ENCODE measurements at regions not wholly inside any gene's neighbourhood (a gene's known extent, or its start where the extent isn't known, plus 50 kb on each side); places are given as distances from the start of the nearest gene placed in this dataset.

DNA sequence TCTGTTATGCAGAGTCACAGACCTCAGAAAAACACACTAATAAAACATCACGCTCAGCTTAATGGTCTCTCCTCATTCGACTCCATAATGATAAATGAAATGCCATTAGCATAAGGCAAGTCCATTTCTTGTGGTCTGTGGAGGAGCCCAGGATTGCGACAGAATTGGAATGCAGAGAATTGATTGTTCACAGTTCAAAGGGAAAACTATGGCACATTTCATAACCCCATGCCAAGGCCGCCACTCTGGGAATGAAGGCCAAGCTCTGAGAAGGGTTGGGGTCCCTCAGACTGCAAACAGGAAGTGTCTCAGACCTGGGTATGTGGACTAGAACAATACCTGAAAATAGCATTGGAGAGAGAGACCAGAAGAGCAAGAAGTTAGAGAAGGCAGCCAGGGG, 398.9 kb downstream of the ADRA2A start:
- TF ChIP-seq, protein P1, sequence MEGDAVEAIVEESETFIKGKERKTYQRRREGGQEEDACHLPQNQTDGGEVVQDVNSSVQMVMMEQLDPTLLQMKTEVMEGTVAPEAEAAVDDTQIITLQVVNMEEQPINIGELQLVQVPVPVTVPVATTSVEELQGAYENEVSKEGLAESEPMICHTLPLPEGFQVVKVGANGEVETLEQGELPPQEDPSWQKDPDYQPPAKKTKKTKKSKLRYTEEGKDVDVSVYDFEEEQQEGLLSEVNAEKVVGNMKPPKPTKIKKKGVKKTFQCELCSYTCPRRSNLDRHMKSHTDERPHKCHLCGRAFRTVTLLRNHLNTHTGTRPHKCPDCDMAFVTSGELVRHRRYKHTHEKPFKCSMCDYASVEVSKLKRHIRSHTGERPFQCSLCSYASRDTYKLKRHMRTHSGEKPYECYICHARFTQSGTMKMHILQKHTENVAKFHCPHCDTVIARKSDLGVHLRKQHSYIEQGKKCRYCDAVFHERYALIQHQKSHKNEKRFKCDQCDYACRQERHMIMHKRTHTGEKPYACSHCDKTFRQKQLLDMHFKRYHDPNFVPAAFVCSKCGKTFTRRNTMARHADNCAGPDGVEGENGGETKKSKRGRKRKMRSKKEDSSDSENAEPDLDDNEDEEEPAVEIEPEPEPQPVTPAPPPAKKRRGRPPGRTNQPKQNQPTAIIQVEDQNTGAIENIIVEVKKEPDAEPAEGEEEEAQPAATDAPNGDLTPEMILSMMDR (IDR thresholded peaks at IDR 0.05) = no peak

DNA sequence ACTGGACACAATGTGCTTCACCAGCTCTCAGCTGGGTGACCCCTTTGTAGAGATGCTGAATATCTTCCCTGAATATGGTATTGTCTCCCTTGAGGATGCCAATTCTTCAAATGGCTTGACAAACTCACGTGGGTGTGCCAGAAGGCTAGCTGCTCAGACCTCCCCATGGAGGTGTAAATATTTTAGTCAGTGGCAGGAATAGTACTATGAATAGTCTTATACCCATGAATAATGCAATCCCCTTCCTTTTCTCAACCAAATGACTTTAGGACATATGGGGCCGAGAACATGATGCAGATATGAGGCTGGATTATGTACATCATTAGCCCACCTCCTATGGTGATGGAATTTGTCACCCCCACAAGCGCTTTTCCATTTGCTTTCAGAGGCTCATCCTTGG, 401.8 kb downstream of the ADRA2A start:
- TF ChIP-seq, protein P1 (IDR thresholded peaks at IDR 0.05) = no peak

DNA sequence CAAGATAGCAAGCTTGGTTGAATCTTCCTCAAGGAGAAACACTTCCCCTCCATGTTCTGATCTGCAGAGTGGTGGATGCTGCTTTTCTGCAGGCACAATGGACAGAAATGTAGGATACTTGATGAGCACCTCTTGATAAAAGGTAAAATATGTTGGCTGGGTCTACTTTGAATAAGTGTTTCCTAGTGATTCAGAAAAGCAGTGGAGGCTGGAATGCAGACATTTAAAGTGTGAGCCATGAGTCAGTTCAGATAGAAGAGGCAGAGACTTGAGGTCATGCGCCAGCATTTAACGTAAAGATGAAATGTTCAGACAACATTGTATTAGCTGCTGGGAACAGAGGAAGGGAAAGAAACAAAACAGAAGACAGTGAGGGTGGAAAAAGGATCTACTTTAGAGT, 403.1 kb downstream of the ADRA2A start:
- TF ChIP-seq, protein P1 (IDR thresholded peaks at IDR 0.05) = no peak

DNA sequence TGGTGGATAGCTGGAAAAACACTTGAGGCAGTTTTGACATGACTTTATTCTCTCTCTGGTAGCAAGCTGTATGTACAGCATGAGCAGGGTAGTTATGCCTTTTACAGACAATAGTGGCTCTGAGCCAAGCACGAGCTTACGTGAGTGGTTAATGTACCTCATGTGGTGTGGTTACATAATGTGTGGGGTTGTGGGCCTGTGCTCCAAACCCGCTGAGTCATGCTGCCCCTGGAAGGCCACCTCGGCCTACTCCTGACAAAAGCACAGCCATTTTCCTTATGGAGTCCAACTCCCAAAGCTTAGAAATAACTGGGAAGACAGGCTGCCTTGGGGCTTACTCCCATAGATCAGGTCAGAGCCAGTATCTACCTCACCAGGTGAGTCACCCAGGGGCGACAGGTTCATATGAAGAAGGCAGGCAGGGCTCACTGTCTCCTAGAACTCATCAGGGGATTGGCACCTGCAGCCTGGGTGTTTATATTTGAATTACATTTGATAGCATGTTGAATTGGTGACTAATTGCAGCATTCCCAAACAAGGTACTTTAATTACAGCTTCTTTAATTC, 404.5 kb downstream of the ADRA2A start:
- TF ChIP-seq, protein P1 (IDR thresholded peaks at IDR 0.05) = no peak

DNA sequence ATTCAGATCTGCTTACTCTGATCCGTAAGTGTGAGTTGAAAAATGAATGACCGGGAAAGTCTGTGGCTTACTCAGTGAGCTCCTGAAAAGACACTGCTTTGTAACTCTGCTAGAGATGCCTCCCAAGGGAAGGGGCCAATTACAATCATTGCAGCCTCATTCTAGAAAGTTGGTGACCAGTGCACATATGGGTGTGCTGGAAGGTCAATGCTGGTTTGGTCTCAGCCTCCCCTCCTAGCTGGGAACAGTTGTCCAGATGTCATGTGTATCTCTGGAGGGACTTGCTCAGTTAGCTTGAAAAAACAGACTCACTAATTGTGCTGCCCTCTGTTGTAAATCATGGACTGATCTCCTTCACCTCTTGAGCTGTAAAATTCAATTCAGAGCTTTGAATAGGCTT, 405.0 kb downstream of the ADRA2A start:
- TF ChIP-seq, protein P1 (IDR thresholded peaks at IDR 0.05) = no peak

DNA sequence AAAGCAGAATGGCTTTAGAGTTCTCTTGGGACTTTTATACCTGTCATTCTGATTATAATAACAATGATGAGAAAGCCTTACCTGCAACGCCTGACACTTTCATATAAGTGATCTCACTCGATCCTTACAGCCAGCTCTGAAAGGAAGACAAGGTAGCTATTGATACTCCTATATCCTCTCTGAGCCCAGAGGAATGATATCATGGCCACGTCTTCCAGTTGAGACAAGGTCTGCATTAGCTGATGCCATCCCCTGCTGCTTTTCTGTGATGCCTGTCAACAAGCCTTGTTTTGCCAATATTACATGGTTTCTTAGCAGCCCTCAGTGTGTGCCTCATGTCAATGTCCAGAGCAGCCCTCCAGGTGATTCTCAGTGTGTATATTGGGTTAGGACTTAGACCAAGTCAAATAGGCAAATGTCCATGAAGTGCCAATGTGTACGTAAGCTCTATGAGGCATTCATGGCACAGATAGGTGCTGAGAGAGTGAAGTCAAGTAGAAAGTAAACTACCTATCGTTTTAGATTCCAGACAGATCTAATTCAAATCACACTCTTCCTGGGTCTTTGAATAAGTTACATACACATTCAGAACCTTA, 405.9 kb downstream of the ADRA2A start:
- TF ChIP-seq, protein P1 (IDR thresholded peaks at IDR 0.05) = no peak

DNA sequence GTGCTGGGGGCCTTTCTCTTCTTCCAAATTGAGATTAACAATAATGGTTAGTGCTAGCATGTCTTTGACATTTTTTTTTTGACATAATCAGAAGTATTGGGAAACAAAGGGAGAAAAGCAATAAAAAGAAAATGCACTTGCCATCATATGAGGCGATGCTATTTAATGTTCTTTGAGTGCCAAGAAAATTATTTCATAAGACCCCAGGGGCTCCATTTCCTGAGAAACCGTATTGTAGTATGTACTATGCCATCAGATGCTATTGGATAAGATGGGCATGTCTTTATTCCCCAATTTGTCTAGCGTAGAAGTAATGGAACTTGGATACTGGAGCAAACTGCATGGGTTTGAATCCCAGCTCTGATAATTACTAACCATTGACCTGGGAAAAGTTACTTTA, 408.9 kb downstream of the ADRA2A start:
- TF ChIP-seq, protein P1 (IDR thresholded peaks at IDR 0.05) = no peak

DNA sequence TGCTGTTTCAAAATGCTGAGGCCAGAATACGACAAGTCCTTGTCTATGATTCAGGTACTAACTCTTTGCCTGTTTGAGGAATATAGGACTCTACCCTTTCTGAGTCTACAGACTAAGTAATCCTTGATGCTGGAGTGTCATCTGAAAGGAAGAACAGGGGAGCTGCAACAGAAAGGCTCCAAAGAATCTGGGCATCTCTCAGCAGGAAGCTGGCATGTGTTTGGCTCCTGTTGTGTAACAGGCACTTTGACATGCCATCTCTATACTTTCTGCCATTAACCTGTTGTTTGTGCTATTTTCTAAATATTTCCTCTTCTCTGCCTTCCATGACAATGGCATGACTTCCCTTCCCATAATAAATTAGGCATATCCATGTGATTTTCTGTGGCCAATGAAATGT, 409.5 kb downstream of the ADRA2A start:
- TF ChIP-seq, protein P1 (IDR thresholded peaks at IDR 0.05) = no peak

All from LNCAP (cell line).